Suprapubic skin (tissue), 4 donors: ENCODE measurements at regions not wholly inside any gene's neighbourhood (a gene's known extent, or its start where the extent isn't known, plus 50 kb on each side); places are given as distances from the start of the nearest gene placed in this dataset.

Source experiments
- EP300 ChIP-seq: sonication (generic); formaldehyde crosslinking; IDR thresholded peaks from one replicate; pipeline ENCODE4 v1.6.1; 2017; ENCODE audit warnings: antibody characterized with exemption
- POLR2AphosphoS5 ChIP-seq, 3 donors: sonication (generic); formaldehyde crosslinking; IDR thresholded peaks; one replicate each; pipeline ENCODE4 v1.6.1; 2017; ENCODE audit warnings: antibody characterized with exemption in 3 of 3
- TF ChIP-seq, protein P1 (sequence below), 2 donors: fragments of 200-600 bp in 1 of 2; fragments of 450-650 bp in 1 of 2; sonication (generic) in 1 of 2; IDR thresholded peaks; one replicate each; pipeline ENCODE4 v1.5.1; 2016 to 2019; ENCODE audit warnings: antibody characterized with exemption in 2 of 2, mild to moderate bottlenecking in 1 of 2, moderate library complexity in 1 of 2

DNA sequence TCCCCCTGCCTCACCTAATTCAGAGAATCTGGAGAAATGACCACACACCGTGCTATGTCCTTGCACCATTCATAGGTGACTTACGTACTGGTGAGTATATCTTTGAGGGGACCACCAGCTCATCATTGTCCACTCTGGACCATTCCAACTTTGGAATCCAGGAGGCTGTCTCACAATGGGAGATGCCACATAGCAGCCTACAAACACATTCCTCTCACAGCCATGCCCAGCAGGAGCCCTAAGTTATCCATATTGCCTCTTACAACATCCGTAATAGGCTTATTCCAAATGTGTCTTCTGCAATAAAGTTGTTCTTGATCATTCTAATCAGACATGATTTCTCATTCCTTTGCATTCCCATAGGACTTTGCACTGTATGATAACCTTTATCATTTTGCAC lies 436.7 kb downstream of the EFNB2 start:
- TF ChIP-seq, protein P1, sequence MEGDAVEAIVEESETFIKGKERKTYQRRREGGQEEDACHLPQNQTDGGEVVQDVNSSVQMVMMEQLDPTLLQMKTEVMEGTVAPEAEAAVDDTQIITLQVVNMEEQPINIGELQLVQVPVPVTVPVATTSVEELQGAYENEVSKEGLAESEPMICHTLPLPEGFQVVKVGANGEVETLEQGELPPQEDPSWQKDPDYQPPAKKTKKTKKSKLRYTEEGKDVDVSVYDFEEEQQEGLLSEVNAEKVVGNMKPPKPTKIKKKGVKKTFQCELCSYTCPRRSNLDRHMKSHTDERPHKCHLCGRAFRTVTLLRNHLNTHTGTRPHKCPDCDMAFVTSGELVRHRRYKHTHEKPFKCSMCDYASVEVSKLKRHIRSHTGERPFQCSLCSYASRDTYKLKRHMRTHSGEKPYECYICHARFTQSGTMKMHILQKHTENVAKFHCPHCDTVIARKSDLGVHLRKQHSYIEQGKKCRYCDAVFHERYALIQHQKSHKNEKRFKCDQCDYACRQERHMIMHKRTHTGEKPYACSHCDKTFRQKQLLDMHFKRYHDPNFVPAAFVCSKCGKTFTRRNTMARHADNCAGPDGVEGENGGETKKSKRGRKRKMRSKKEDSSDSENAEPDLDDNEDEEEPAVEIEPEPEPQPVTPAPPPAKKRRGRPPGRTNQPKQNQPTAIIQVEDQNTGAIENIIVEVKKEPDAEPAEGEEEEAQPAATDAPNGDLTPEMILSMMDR (IDR thresholded peaks at IDR 0.05): no peak
- TF ChIP-seq EP300 (no peak), POLR2AphosphoS5 (IDR thresholded peaks at IDR 0.05) (no peak)
